Trophoblast cell (in vitro differentiated cells and primary cell): ENCODE measurements at regions not wholly inside any gene's neighbourhood (a gene's known extent, or its start where the extent isn't known, plus 50 kb on each side); places are given as distances from the start of the nearest gene placed in this dataset.
A peak's percentile ranks its signal among the peaks of the same experiment; 100 is the strongest.

Source experiments
- DNase-seq, 2 donors: peaks; one replicate each; pipeline ENCODE4 v3.0.0-alpha.2; 2016
- H2AFZ ChIP-seq: 2 replicates; pipeline ENCODE4 v1.6.1; 2013; ENCODE audit warnings: low read length, moderate library complexity, mild to moderate bottlenecking; ENCODE audit not compliant: insufficient read depth, poor library complexity
- H2AK5ac ChIP-seq: 2 replicates; pipeline ENCODE4 v1.6.1; 2013; ENCODE audit warnings: mild to moderate bottlenecking, low read length
- H2BK120ac ChIP-seq: 2 replicates; pipeline ENCODE4 v1.6.1; 2013; ENCODE audit warnings: low read length, mild to moderate bottlenecking, moderate library complexity; ENCODE audit not compliant: insufficient read depth, poor library complexity
- H2BK12ac ChIP-seq: 2 replicates; pipeline ENCODE4 v1.6.1; 2013; ENCODE audit warnings: mild to moderate bottlenecking, low read length, moderate library complexity
- H2BK5ac ChIP-seq: 2 replicates; pipeline ENCODE4 v1.6.1; 2013; ENCODE audit warnings: low read length, low read depth, moderate library complexity, mild to moderate bottlenecking; ENCODE audit not compliant: poor library complexity
- H3K14ac ChIP-seq: 2 replicates; pipeline ENCODE4 v1.6.1; 2013; ENCODE audit warnings: mild to moderate bottlenecking, low read length
- H3K18ac ChIP-seq: 2 replicates; pipeline ENCODE4 v1.6.1; 2013; ENCODE audit warnings: mild to moderate bottlenecking, low read length
- H3K23ac ChIP-seq: 2 replicates; pipeline ENCODE4 v1.6.1; 2013; ENCODE audit warnings: low read length
- H3K27ac ChIP-seq: 2 replicates; pipeline ENCODE4 v1.5.1; 2013; ENCODE audit warnings: low read depth, mild to moderate bottlenecking, inconsistent platforms, low read length, moderate library complexity
- H3K27me3 ChIP-seq: 2 replicates; pipeline ENCODE4 v1.6.1; 2013; ENCODE audit warnings: inconsistent platforms, mild to moderate bottlenecking, low read length, moderate library complexity; ENCODE audit not compliant: insufficient read depth
- H3K36me3 ChIP-seq, 2 experiments: 1 replicate in 1 of 2; 2 replicates in 1 of 2; pipeline ENCODE4 v1.6.1; 2013; ENCODE audit warnings: low read length in 2 of 2, mild to moderate bottlenecking in 2 of 2, moderate library complexity in 1 of 2; ENCODE audit not compliant: insufficient read depth in 2 of 2, control insufficient read depth in 1 of 2
- H3K4ac ChIP-seq: 2 replicates; pipeline ENCODE4 v1.6.1; 2013; ENCODE audit warnings: low read depth, mild to moderate bottlenecking, low read length, moderate library complexity
- H3K4me1 ChIP-seq, 2 experiments: 1 replicate in 1 of 2; 2 replicates in 1 of 2; pipeline ENCODE4 v1.6.1; 2013; ENCODE audit warnings: low read length in 2 of 2, mild to moderate bottlenecking in 2 of 2, moderate library complexity in 1 of 2; ENCODE audit not compliant: insufficient read depth in 2 of 2, control insufficient read depth in 1 of 2
- H3K4me2 ChIP-seq: 2 replicates; pipeline ENCODE4 v1.6.1; 2013; ENCODE audit warnings: inconsistent platforms, mild to moderate bottlenecking, low read length, moderate library complexity
- H3K4me3 ChIP-seq: 2 replicates; pipeline ENCODE4 v1.5.1; 2013; ENCODE audit warnings: mild to moderate bottlenecking, low read depth, low read length, inconsistent platforms
- H3K79me1 ChIP-seq: one replicate; pipeline ENCODE4 v1.6.1; 2013; ENCODE audit warnings: low read length
- H3K79me2 ChIP-seq: 2 replicates; pipeline ENCODE4 v1.6.1; 2013; ENCODE audit warnings: low read length, mild to moderate bottlenecking; ENCODE audit not compliant: control insufficient read depth, insufficient read depth, poor library complexity
- H3K9ac ChIP-seq: 2 replicates; pipeline ENCODE4 v1.6.1; 2013; ENCODE audit warnings: mild to moderate bottlenecking, low read length
- H3K9me3 ChIP-seq: 2 replicates; pipeline ENCODE4 v1.6.1; 2013; ENCODE audit warnings: low read depth, mild to moderate bottlenecking, control low read depth, inconsistent platforms, low read length; ENCODE audit not compliant: insufficient read depth
- H4K12ac ChIP-seq: 2 replicates; pipeline ENCODE4 v1.6.1; 2013; ENCODE audit warnings: low read depth, mild to moderate bottlenecking, low read length, moderate library complexity
- H4K8ac ChIP-seq: 2 replicates; pipeline ENCODE4 v1.6.1; 2013; ENCODE audit warnings: low read depth, mild to moderate bottlenecking, low read length, moderate library complexity
- H4K91ac ChIP-seq: one replicate; pipeline ENCODE4 v1.6.1; 2013; ENCODE audit warnings: low read depth, mild to moderate bottlenecking, low read length, moderate library complexity
- WGBS: extraction: QIAGEN DNeasy Blood & Tissue Kit; methylation state at CpG from one replicate; pipeline ENCODE4 v1.1.7; 2013; ENCODE audit warnings: missing lambda C conversion rate; ENCODE audit not compliant: insufficient read length, insufficient coverage; ENCODE audit errors: extremely low coverage; 5-methylcytosine and 5-hydroxymethylcytosine counted together

DNA sequence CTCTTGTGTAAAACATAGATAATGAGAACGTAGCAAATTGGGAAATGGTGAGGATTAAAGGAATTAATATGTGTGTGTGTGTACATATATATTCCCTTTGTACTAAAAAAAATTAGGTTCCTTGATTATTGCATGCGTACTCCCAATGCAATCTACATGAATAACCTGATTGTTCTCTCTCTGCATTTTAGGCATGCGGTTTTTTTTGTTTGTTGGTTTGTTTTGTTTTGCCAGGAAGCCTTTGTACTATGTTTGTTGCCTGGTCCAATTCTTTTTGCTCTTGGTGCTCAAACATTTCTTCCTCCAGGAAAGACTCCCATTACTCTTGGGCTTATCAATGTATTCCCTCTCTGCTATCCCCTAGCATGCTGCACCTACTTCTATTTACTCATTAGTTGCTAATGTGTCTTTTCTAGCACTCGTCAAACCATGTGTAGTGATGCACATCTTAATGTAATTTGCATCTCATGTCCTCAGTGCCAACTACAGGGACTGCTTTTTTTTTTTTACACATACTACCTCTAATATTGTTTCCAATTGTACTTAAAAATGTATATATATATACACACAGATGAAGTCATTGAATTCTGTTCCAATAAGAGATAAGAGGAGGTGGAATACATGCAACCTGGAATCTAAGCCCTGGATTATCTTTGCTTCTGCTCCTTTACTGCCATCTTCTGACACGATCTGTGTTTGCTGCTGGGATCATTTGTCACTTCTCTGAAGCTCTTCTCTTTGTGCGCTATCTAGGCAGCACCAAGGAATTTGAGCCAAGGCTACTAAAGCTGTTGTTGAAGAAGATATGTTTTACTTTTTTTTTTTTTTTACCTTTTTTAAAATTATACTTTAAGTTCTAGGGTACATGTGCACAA, 197.2 kb upstream of the ANO3 start:
- Histone ChIP-seq H2AFZ (no peak overlapping the region), H2AK5ac (no peak overlapping the region), H3K9me3 (no peaks in the 10 kb centered on the region), H3K4me3 (no peak overlapping the region), H3K18ac (no peak overlapping the region), H3K14ac (no peak overlapping the region), H2BK5ac (no peak overlapping the region), H3K27me3 (no peaks in the 10 kb centered on the region), H3K4me2 (no peak overlapping the region), H3K4me1 (no peaks in the 10 kb centered on the region), H3K79me1 (no peaks in the 10 kb centered on the region), H2BK12ac (no peak overlapping the region), H3K36me3 (no peaks in the 10 kb centered on the region), H4K12ac (no peak overlapping the region), H2BK120ac (no peak overlapping the region), H3K79me2 (no peaks in the 10 kb centered on the region), H3K4ac (no peak overlapping the region), H4K91ac (no peak overlapping the region), H3K9ac (no peak overlapping the region), H3K23ac (no peak overlapping the region), H4K8ac (no peak overlapping the region), H3K27ac (no peak overlapping the region)
- no CpG with 5 or more reads among the region's 6 CpGs for WGBS
- DNase-seq, result peak; percentile 6 to 52

DNA sequence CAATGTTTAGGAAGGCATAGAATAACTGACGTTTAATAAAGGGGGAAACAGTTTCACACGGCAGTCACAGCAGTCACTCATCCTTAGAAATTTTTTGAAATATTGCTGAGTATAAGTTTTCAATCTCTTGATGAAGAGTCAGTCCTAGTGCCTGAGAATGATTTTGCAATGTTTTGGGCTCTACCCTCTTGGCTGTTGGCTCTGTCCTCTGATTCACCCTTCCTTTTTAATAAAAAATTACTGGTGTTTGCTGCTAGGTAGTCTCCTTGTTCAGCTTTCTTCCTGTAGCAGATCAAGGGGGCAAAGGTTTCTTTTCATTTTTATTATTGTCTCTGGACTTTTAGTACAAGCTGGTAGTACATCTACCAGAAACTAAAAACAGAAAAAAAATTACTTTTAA, 194.3 kb upstream of the ANO3 start:
- no peak overlapping the region for H2AK5ac ChIP-seq
- H3K4me3 ChIP-seq, result no peak overlapping the region
- no peak overlapping the region for H4K12ac ChIP-seq
- H3K27me3 ChIP-seq, result no peaks in the 10 kb centered on the region
- H3K27ac ChIP-seq, result no peak overlapping the region
- H2AFZ ChIP-seq, result no peak overlapping the region
- no peak overlapping the region for H3K18ac ChIP-seq
- H3K36me3 ChIP-seq, result no peaks in the 10 kb centered on the region
- no peak overlapping the region for H3K4ac ChIP-seq
- no peaks in the 10 kb centered on the region for H3K79me1 ChIP-seq
- no peaks in the 10 kb centered on the region for H3K79me2 ChIP-seq
- H2BK5ac ChIP-seq, result no peak overlapping the region
- no peak overlapping the region for H3K23ac ChIP-seq
- no peak overlapping the region for H4K8ac ChIP-seq
- H2BK120ac ChIP-seq, result no peak overlapping the region
- H3K9me3 ChIP-seq, result no peaks in the 10 kb centered on the region
- no peak overlapping the region for H3K4me2 ChIP-seq
- H3K4me1 ChIP-seq, result no peaks in the 10 kb centered on the region
- no peak overlapping the region for H4K91ac ChIP-seq
- H2BK12ac ChIP-seq, result no peak overlapping the region
- no peak overlapping the region for H3K14ac ChIP-seq
- DNase-seq, result no peak
- H3K9ac ChIP-seq, result no peak overlapping the region
- WGBS, result no CpG with 5 or more reads among the region's 2 CpGs

- Histone ChIP-seq H3K9ac (no peak overlapping the region), H3K79me2 (no peaks in the 10 kb centered on the region), H2AFZ (no peak overlapping the region), H3K4ac (no peak overlapping the region), H4K12ac (no peak overlapping the region), H2AK5ac (no peak overlapping the region), H4K91ac (no peak overlapping the region), H3K36me3 (no peaks in the 10 kb centered on the region), H2BK5ac (no peak overlapping the region), H3K4me2 (no peak overlapping the region), H3K18ac (no peak overlapping the region), H2BK120ac (no peak overlapping the region), H3K27me3 (no peaks in the 10 kb centered on the region), H3K23ac (no peak overlapping the region), H3K9me3 (no peaks in the 10 kb centered on the region), H4K8ac (no peak overlapping the region), H3K4me3 (no peak overlapping the region), H3K79me1 (no peaks in the 10 kb centered on the region), H2BK12ac (no peak overlapping the region), H3K27ac (no peak overlapping the region), H3K14ac (no peak overlapping the region), H3K4me1 (no peaks in the 10 kb centered on the region)
- no CpG with 5 or more reads among the region's 1 CpG for WGBS
- no peak for DNase-seq
Measured at GRCh38 chr11:26142891-26143290, 189.0 kb upstream of the ANO3 start.

- H2BK120ac ChIP-seq, result no peak overlapping the region
Measured at GRCh38 chr11:26143566-26144290, 188.2 kb upstream of the ANO3 start.

More at GRCh38 chr11:26143566-26144290, 188.2 kb upstream of the ANO3 start:
- Histone ChIP-seq H3K79me1 (no peaks in the 10 kb centered on the region), H4K8ac (no peak overlapping the region), H3K36me3 (no peaks in the 10 kb centered on the region), H3K27me3 (no peaks in the 10 kb centered on the region), H3K9ac (no peak overlapping the region), H2AK5ac (no peak overlapping the region), H2BK5ac (no peak overlapping the region), H3K79me2 (no peaks in the 10 kb centered on the region), H3K9me3 (no peaks in the 10 kb centered on the region), H3K4me1 (no peaks in the 10 kb centered on the region), H4K12ac (no peak overlapping the region), H3K14ac (no peak overlapping the region), H3K4me3 (no peak overlapping the region), H3K23ac (no peak overlapping the region), H3K4ac (no peak overlapping the region), H4K91ac (no peak overlapping the region), H3K18ac (no peak overlapping the region), H2AFZ (no peak overlapping the region), H3K27ac (no peak overlapping the region), H2BK12ac (no peak overlapping the region), H3K4me2 (no peak overlapping the region)
- DNase-seq, result no peak
